ENCODE measurements at regions not wholly inside any gene's neighbourhood (a gene's known extent, or its start where the extent isn't known, plus 50 kb on each side); places are given as distances from the start of the nearest gene placed in this dataset.

- no peak for DNase-seq
- no peak for TF ChIP-seq CTCF (IDR thresholded peaks at IDR 0.05)
- intact Hi-C loops (cut with DNase I), result no loop called here
- Histone ChIP-seq H3K4me3 (no peak overlapping the region), H3K4me1 (no peaks in the 10 kb centered on the region), H3K27ac (no peak overlapping the region), H3K9me3 (no peaks in the 10 kb centered on the region), H3K36me3 (no peaks in the 10 kb centered on the region), H3K9ac (ENCODE audit: low read depth in 2 of 2, low read length in 2 of 2) (no peak overlapping the region), H3K27me3 (no peaks in the 10 kb centered on the region)
Measured at GRCh38 chr5:12214267-12215015, 310.2 kb upstream of the CTNND2 start.

- no peak for TF ChIP-seq CTCF (IDR thresholded peaks at IDR 0.05)
- no peaks in the 10 kb centered on the region for H3K36me3 ChIP-seq
- no peak overlapping the region for H3K27ac ChIP-seq
- H3K9me3 ChIP-seq, result no peaks in the 10 kb centered on the region
- H3K27me3 ChIP-seq, result no peaks in the 10 kb centered on the region
- DNase-seq, result no peak
- no peaks in the 10 kb centered on the region for H3K4me1 ChIP-seq
- no peak overlapping the region for H3K4me3 ChIP-seq
- H3K9ac ChIP-seq (ENCODE audit: low read depth in 2 of 2, low read length in 2 of 2), result no peak overlapping the region
- intact Hi-C loops (cut with DNase I), result no loop called here
Measured at GRCh38 chr5:12208366-12209100, 304.3 kb upstream of the CTNND2 start.

GRCh38 chr5:12204761-12205160 is 300.5 kb upstream of the CTNND2 start:
- intact Hi-C loops (cut with DNase I), result no loop called here
- H3K27me3 ChIP-seq, result no peaks in the 10 kb centered on the region
- H3K9me3 ChIP-seq, result no peaks in the 10 kb centered on the region
- TF ChIP-seq CTCF (IDR thresholded peaks at IDR 0.05), result no peak
- no peak overlapping the region for H3K27ac ChIP-seq
- DNase-seq, result no peak
- no peaks in the 10 kb centered on the region for H3K4me1 ChIP-seq
- no peak overlapping the region for H3K4me3 ChIP-seq
- H3K9ac ChIP-seq (ENCODE audit: low read depth in 2 of 2, low read length in 2 of 2), result no peak overlapping the region
- H3K36me3 ChIP-seq, result no peaks in the 10 kb centered on the region

GRCh38 chr5:12193536-12193935 is 289.3 kb upstream of the CTNND2 start:
- no peak for TF ChIP-seq CTCF (IDR thresholded peaks at IDR 0.05)
- Histone ChIP-seq H3K27ac (no peak overlapping the region), H3K27me3 (no peaks in the 10 kb centered on the region), H3K9me3 (no peaks in the 10 kb centered on the region), H3K36me3 (no peaks in the 10 kb centered on the region), H3K9ac (ENCODE audit: low read depth in 2 of 2, low read length in 2 of 2) (no peak overlapping the region), H3K4me3 (no peak overlapping the region), H3K4me1 (no peaks in the 10 kb centered on the region)
- no peak for DNase-seq
- intact Hi-C loops (cut with DNase I), result no loop called here

- no peak for TF ChIP-seq CTCF (IDR thresholded peaks at IDR 0.05)
- H3K9ac ChIP-seq (ENCODE audit: low read depth in 2 of 2, low read length in 2 of 2), result no peak overlapping the region
- H3K9me3 ChIP-seq, result no peaks in the 10 kb centered on the region
- intact Hi-C loops (cut with DNase I), result no loop called here
- no peak overlapping the region for H3K4me3 ChIP-seq
- H3K27ac ChIP-seq, result no peak overlapping the region
- no peaks in the 10 kb centered on the region for H3K4me1 ChIP-seq
- no peak for DNase-seq
- no peaks in the 10 kb centered on the region for H3K36me3 ChIP-seq
- no peaks in the 10 kb centered on the region for H3K27me3 ChIP-seq
Measured at GRCh38 chr5:12183003-12183402, 278.8 kb upstream of the CTNND2 start.

Data from colonic mucosa (tissue), 4 donors.